ENCODE measurements at regions not wholly inside any gene's neighbourhood (a gene's known extent, or its start where the extent isn't known, plus 50 kb on each side); places are given as distances from the start of the nearest gene placed in this dataset.

- H3K27me3 ChIP-seq (ENCODE audit: low read depth, low read length): no peaks in the 10 kb centered on the region
- no peaks in the 10 kb centered on the region for H3K4me1 ChIP-seq (ENCODE audit: low read length)
- no peak overlapping the region for H3K27ac ChIP-seq (ENCODE audit: low read length)
- H4K20me1 ChIP-seq (ENCODE audit: insufficient read depth, low read length): no peaks in the 10 kb centered on the region
- H3K79me2 ChIP-seq (ENCODE audit: low read length): no peaks in the 10 kb centered on the region
- no peak overlapping the region for H3K4me2 ChIP-seq (ENCODE audit: low read length)
- H3K9ac ChIP-seq (ENCODE audit: low read length): no peak overlapping the region
- H3K4me3 ChIP-seq (ENCODE audit: low read length): no peak overlapping the region
- H3K9me3 ChIP-seq (ENCODE audit: insufficient read depth, low read length): no peaks in the 10 kb centered on the region
- no peaks in the 10 kb centered on the region for H3K36me3 ChIP-seq (replicated peaks; ENCODE audit: low read depth, low read length)
- TF ChIP-seq CTCF (IDR thresholded peaks at IDR 0.05; ENCODE audit: low read depth, low read length) (no peak), EZH2phosphoT487 (IDR thresholded peaks at IDR 0.05; ENCODE audit: low read depth) (no peak)
- H2AFZ ChIP-seq (ENCODE audit: low read depth, low read length): no peak overlapping the region
These were observed 75.9 kb upstream of the NR3C1 start for GRCh38 chr5:143479394-143479793.

- Histone ChIP-seq H3K27me3 (ENCODE audit: low read depth, low read length) (no peaks in the 10 kb centered on the region), H3K9me3 (ENCODE audit: insufficient read depth, low read length) (no peaks in the 10 kb centered on the region), H3K4me3 (ENCODE audit: low read length) (no peak overlapping the region), H2AFZ (ENCODE audit: low read depth, low read length) (no peak overlapping the region), H3K4me2 (ENCODE audit: low read length) (no peak overlapping the region), H3K36me3 (replicated peaks; ENCODE audit: low read depth, low read length) (no peaks in the 10 kb centered on the region), H3K79me2 (ENCODE audit: low read length) (no peaks in the 10 kb centered on the region), H3K27ac (ENCODE audit: low read length) (no peak overlapping the region), H3K4me1 (ENCODE audit: low read length) (no peaks in the 10 kb centered on the region), H4K20me1 (ENCODE audit: insufficient read depth, low read length) (no peaks in the 10 kb centered on the region), H3K9ac (ENCODE audit: low read length) (no peak overlapping the region)
- TF ChIP-seq CTCF (IDR thresholded peaks at IDR 0.05; ENCODE audit: low read depth, low read length): no peak
- TF ChIP-seq EZH2phosphoT487 (IDR thresholded peaks at IDR 0.05; ENCODE audit: low read depth): no peak
These were observed 73.2 kb upstream of the NR3C1 start for GRCh38 chr5:143476601-143477211.

DNA sequence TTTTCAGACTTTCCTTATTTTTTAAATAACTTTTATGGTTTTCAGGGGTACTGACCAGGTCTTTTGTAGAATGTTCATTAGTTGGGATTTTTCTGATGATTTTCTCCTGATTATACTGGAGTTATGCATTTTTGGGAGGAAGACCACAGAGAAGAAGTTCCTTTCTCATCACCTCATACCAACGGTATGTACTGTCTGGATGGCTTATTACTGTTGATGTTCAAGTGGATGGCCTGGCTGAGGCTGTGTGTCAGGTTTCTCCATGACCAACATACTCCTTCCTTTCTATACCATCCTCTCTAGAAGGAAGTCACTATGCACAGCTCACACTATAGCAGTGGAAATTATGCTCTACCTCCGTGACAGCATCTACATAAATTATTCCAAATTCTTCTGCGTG, 71.1 kb upstream of the NR3C1 start:
- H3K36me3 ChIP-seq (replicated peaks; ENCODE audit: low read depth, low read length): no peaks in the 10 kb centered on the region
- H3K9ac ChIP-seq (ENCODE audit: low read length): no peak overlapping the region
- no peak overlapping the region for H3K27ac ChIP-seq (ENCODE audit: low read length)
- no peaks in the 10 kb centered on the region for H3K9me3 ChIP-seq (ENCODE audit: insufficient read depth, low read length)
- TF ChIP-seq CTCF (IDR thresholded peaks at IDR 0.05; ENCODE audit: low read depth, low read length) (no peak), EZH2phosphoT487 (IDR thresholded peaks at IDR 0.05; ENCODE audit: low read depth) (no peak)
- H3K4me2 ChIP-seq (ENCODE audit: low read length): no peak overlapping the region
- H3K4me3 ChIP-seq (ENCODE audit: low read length): no peak overlapping the region
- H4K20me1 ChIP-seq (ENCODE audit: insufficient read depth, low read length): no peaks in the 10 kb centered on the region
- H3K27me3 ChIP-seq (ENCODE audit: low read depth, low read length): no peaks in the 10 kb centered on the region
- no peak overlapping the region for H2AFZ ChIP-seq (ENCODE audit: low read depth, low read length)
- no peaks in the 10 kb centered on the region for H3K4me1 ChIP-seq (ENCODE audit: low read length)
- no peaks in the 10 kb centered on the region for H3K79me2 ChIP-seq (ENCODE audit: low read length)

- Histone ChIP-seq H3K4me3 (ENCODE audit: low read length) (no peak overlapping the region), H3K36me3 (replicated peaks; ENCODE audit: low read depth, low read length) (no peaks in the 10 kb centered on the region), H4K20me1 (ENCODE audit: insufficient read depth, low read length) (no peaks in the 10 kb centered on the region), H3K4me1 (ENCODE audit: low read length) (no peaks in the 10 kb centered on the region), H2AFZ (ENCODE audit: low read depth, low read length) (no peak overlapping the region), H3K4me2 (ENCODE audit: low read length) (no peak overlapping the region), H3K79me2 (ENCODE audit: low read length) (no peaks in the 10 kb centered on the region), H3K9ac (ENCODE audit: low read length) (no peak overlapping the region), H3K9me3 (ENCODE audit: insufficient read depth, low read length) (no peaks in the 10 kb centered on the region), H3K27ac (ENCODE audit: low read length) (no peak overlapping the region), H3K27me3 (ENCODE audit: low read depth, low read length) (no peaks in the 10 kb centered on the region)
- no peak for TF ChIP-seq EZH2phosphoT487 (IDR thresholded peaks at IDR 0.05; ENCODE audit: low read depth)
- no peak for TF ChIP-seq CTCF (IDR thresholded peaks at IDR 0.05; ENCODE audit: low read depth, low read length)
These were observed 70.0 kb upstream of the NR3C1 start for GRCh38 chr5:143473481-143473880.
